SK-N-SH (cell line): ENCODE measurements at regions not wholly inside any gene's neighbourhood (a gene's known extent, or its start where the extent isn't known, plus 50 kb on each side); places are given as distances from the start of the nearest gene placed in this dataset.

Experiments used
- CTCF ChIA-PET: fragments of 300-600, 350-600 bp; formaldehyde crosslinking; extraction: SDS; loops from one replicate; lab custom pipeline; 2021; lab: Yijun Ruan, JAX
- POLR2A ChIA-PET: fragments of 350-600 bp; sonication (Branson Sonifier 250); formaldehyde crosslinking; extraction: SDS; loops from one replicate; lab custom pipeline; 2020; ENCODE audit warnings: antibody characterized with exemption, inconsistent platforms; lab: Yijun Ruan, JAX
- DNase-seq: peaks from one replicate; pipeline ENCODE4 v3.0.0; 2012
- H2AFZ ChIP-seq: fragments of 200-600 bp; sonication (generic); 2 replicates; pipeline ENCODE4 v1.8.1; 2016; ENCODE audit warnings: antibody characterized with exemption, mild to moderate bottlenecking, low read depth
- H3F3A ChIP-seq: fragments of 200-600 bp; sonication (generic); replicated peaks from 2 replicates; pipeline ENCODE3; 2016; ENCODE audit warnings: antibody characterized with exemption, mild to moderate bottlenecking; ENCODE audit not compliant: insufficient read depth
- H3K27ac ChIP-seq, 2 experiments: fragments of 200-500 bp in 1 of 2; fragments of 200-600 bp in 1 of 2; sonication (Bioruptor generic) in 1 of 2; sonication (generic), shearing (Covaris generic) in 1 of 2; 2 replicates each; pipeline versions ENCODE4 v1.5.1 to v1.6.1; 2014 to 2016; ENCODE audit warnings: low read depth in 2 of 2, inconsistent platforms in 1 of 2, low read length in 1 of 2, mild to moderate bottlenecking in 1 of 2, mixed read lengths in 1 of 2
- H3K27me3 ChIP-seq: fragments of 200-600 bp; sonication (generic), shearing (Covaris generic); 2 replicates; pipeline ENCODE4 v1.6.1; 2016; ENCODE audit warnings: mixed run types; ENCODE audit not compliant: insufficient read depth
- H3K36me3 ChIP-seq, 2 experiments: fragments of 200-500 bp in 1 of 2; fragments of 200-600 bp in 1 of 2; sonication (Bioruptor generic) in 1 of 2; sonication (generic) in 1 of 2; replicated peaks in 1 of 2; 2 replicates each; pipeline versions ENCODE3 to v1.5.1; 2014 to 2016; ENCODE audit warnings: low read length in 1 of 2, mild to moderate bottlenecking in 1 of 2; ENCODE audit not compliant: insufficient read depth in 2 of 2, control insufficient read depth in 1 of 2
- H3K4me1 ChIP-seq, 2 experiments: fragments of 200-500 bp in 1 of 2; fragments of 200-600 bp in 1 of 2; sonication (Bioruptor generic) in 1 of 2; sonication (generic), shearing (Covaris generic) in 1 of 2; 2 replicates each; pipeline versions ENCODE4 v1.5.1 to v1.6.1; 2014 to 2016; ENCODE audit warnings: low read depth in 1 of 2, low read length in 1 of 2, mixed run types in 1 of 2; ENCODE audit not compliant: insufficient read depth in 2 of 2, control insufficient read depth in 1 of 2
- H3K4me2 ChIP-seq: fragments of 200-600 bp; sonication (generic), shearing (Covaris generic); 2 replicates; pipeline ENCODE4 v1.6.1; 2017; ENCODE audit warnings: mixed run types
- H3K4me3 ChIP-seq, 2 experiments: fragments of 200-500 bp in 1 of 2; fragments of 200-600 bp in 1 of 2; sonication (Bioruptor generic) in 1 of 2; sonication (generic), shearing (Covaris generic) in 1 of 2; 2 replicates each; pipeline versions ENCODE4 v1.5.1 to v1.8.1; 2014 to 2016; ENCODE audit warnings: low read depth in 2 of 2, inconsistent platforms in 1 of 2, low read length in 1 of 2, mild to moderate bottlenecking in 1 of 2, mixed read lengths in 1 of 2, moderate library complexity in 1 of 2
- H3K79me2 ChIP-seq: fragments of 200-600 bp; sonication (generic); 2 replicates; pipeline ENCODE4 v1.8.1; 2017; ENCODE audit warnings: mild to moderate bottlenecking; ENCODE audit not compliant: insufficient read depth
- H3K9ac ChIP-seq: fragments of 200-600 bp; sonication (generic); 2 replicates; pipeline ENCODE4 v1.6.1; 2017; ENCODE audit warnings: mixed run types
- H3K9me2 ChIP-seq: fragments of 200-600 bp; sonication (generic); 2 replicates; pipeline ENCODE4 v1.6.1; 2017; ENCODE audit warnings: mixed run types
- H3K9me3 ChIP-seq: fragments of 200-600 bp; sonication (generic); 2 replicates; pipeline ENCODE4 v1.6.1; 2017; ENCODE audit warnings: mixed run types, mild to moderate bottlenecking, moderate library complexity
- H4K20me1 ChIP-seq: fragments of 200-600 bp; sonication (generic); 2 replicates; pipeline ENCODE4 v1.6.1; 2017; ENCODE audit warnings: mild to moderate bottlenecking, mixed run types; ENCODE audit not compliant: insufficient read depth
- EZH2phosphoT487 ChIP-seq: fragments of 200-600 bp; sonication (generic); IDR thresholded peaks from 2 replicates; pipeline ENCODE4 v1.6.1; 2017; ENCODE audit warnings: low read depth, mixed run types, mild to moderate bottlenecking, antibody characterized with exemption, moderate library complexity, borderline replicate concordance
- FOSL2 ChIP-seq: IDR thresholded peaks from 2 replicates; pipeline ENCODE4 v1.4.0; 2012; ENCODE audit warnings: low read depth, mild to moderate bottlenecking, moderate library complexity, borderline replicate concordance
- FOXJ3 ChIP-seq: sonication (generic); formaldehyde crosslinking; IDR thresholded peaks from 2 replicates; pipeline ENCODE4 v1.5.1; 2020; ENCODE audit warnings: mild to moderate bottlenecking, missing genetic modification reagents
- FOXM1 ChIP-seq: IDR thresholded peaks from 2 replicates; pipeline ENCODE4 v1.4.0; 2012; ENCODE audit warnings: low read depth, mild to moderate bottlenecking
- GABPA ChIP-seq: IDR thresholded peaks from 2 replicates; pipeline ENCODE4 v1.4.0; 2012; ENCODE audit warnings: low read depth, mild to moderate bottlenecking
- GATA2 ChIP-seq: sonication (generic); formaldehyde crosslinking; IDR thresholded peaks from 2 replicates; pipeline ENCODE4 v1.5.0; 2020; ENCODE audit warnings: mild to moderate bottlenecking, missing genetic modification reagents
- JUND ChIP-seq: IDR thresholded peaks from 2 replicates; pipeline ENCODE4 v1.4.0; 2012
- MXI1 ChIP-seq: IDR thresholded peaks from 2 replicates; pipeline ENCODE4 v1.6.1; 2012; ENCODE audit warnings: mild to moderate bottlenecking, low read depth, low read length, improper control_type of control experiment
- NFIC ChIP-seq: IDR thresholded peaks from 2 replicates; pipeline ENCODE4 v1.4.0; 2012; ENCODE audit warnings: borderline replicate concordance
- POLR2AphosphoS5 ChIP-seq: IDR thresholded peaks from 2 replicates; pipeline ENCODE4 v1.6.1; 2012; ENCODE audit warnings: low read depth, low read length
- RAD21 ChIP-seq: IDR thresholded peaks from 2 replicates; pipeline ENCODE4 v1.6.1; 2012; ENCODE audit warnings: mild to moderate bottlenecking, low read length
- SIN3A ChIP-seq: IDR thresholded peaks from 2 replicates; pipeline ENCODE4 v1.6.1; 2012; ENCODE audit warnings: low read depth, mild to moderate bottlenecking, low read length, moderate library complexity, borderline replicate concordance
- TAF1 ChIP-seq: IDR thresholded peaks from 2 replicates; pipeline ENCODE4 v1.6.1; 2012; ENCODE audit warnings: low read depth, mild to moderate bottlenecking, low read length, moderate library complexity, borderline replicate concordance
- TCF12 ChIP-seq: IDR thresholded peaks from 2 replicates; pipeline ENCODE4 v1.4.0; 2012
- YY1 ChIP-seq: IDR thresholded peaks from 2 replicates; pipeline ENCODE4 v1.4.0; 2012; ENCODE audit warnings: low read depth, mild to moderate bottlenecking
- WGBS: methylation state at CpG from one replicate; pipeline ENCODE4 v1.1.6; 2017; ENCODE audit warnings: low lambda C conversion rate; 5-methylcytosine and 5-hydroxymethylcytosine counted together
- TF ChIP-seq, protein P1 (sequence below): fragments of 200-600 bp; sonication (generic); IDR thresholded peaks from 2 replicates; pipeline ENCODE4 v1.6.1; 2017; ENCODE audit warnings: antibody characterized with exemption, mild to moderate bottlenecking, moderate library complexity
- TF ChIP-seq, protein P2 (sequence below): IDR thresholded peaks from 2 replicates; pipeline ENCODE4 v1.6.1; 2012; ENCODE audit warnings: mild to moderate bottlenecking, low read depth, low read length, moderate library complexity

DNA sequence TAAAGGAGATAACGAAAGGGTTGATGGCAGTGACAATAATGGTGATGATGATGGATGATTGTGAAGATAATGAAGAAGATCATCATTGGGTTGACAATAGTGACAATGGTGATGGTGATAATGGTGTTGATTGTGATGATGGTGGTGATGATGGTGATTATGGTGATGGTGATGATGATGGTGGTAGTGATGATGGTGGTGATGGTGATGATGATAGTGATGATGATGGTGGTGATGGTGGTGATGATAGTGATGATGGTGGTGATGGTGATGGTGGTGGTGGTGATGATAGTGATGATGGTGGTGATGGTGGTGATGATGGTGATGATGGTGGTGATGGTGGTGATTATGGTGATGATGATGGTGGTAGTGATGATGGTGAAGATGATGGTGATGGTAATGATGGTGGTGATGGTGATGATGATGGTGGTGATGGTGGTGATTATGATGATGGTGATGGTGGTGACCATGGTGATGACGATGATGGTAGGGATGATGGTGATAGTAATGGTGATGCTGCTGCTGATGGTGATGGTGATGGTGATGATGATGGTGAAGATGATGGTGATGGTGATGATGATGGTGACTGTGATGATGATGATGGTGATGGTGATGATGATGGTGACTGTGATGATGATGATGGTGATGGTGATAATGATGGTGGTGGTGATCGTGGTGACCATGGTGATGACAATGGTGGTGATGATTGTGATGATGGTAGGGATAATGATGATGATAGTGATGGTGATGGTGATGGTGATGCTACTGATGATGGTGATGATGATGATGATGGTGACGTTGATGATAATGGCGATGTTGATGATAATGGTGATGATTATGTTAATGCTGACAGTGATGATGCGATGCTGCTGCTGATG, 61.6 kb upstream of the NKX1-1 start:
- Histone ChIP-seq H3K9ac (no peak overlapping the region), H3K4me1 (no peaks in the 10 kb centered on the region; a peak in 1 of 4 replicates), H3K79me2 (no peaks in the 10 kb centered on the region), H2AFZ (no peak overlapping the region), H3K36me3 (no peaks in the 10 kb centered on the region), H3K27ac (no peak overlapping the region), H3K4me2 (no peak overlapping the region), H3K9me2 (no peaks in the 10 kb centered on the region), H3F3A (no peaks in the 10 kb centered on the region), H3K4me3 (no peak overlapping the region), H3K27me3 (peaks cover 41% of the 10 kb centered on the region), H4K20me1 (no peaks in the 10 kb centered on the region), H3K9me3 (no peaks in the 10 kb centered on the region)
- DNase-seq, result no peak
- no peak for TF ChIP-seq GATA2 (CRISPR knock-in tag)
- TF ChIP-seq, protein P1, sequence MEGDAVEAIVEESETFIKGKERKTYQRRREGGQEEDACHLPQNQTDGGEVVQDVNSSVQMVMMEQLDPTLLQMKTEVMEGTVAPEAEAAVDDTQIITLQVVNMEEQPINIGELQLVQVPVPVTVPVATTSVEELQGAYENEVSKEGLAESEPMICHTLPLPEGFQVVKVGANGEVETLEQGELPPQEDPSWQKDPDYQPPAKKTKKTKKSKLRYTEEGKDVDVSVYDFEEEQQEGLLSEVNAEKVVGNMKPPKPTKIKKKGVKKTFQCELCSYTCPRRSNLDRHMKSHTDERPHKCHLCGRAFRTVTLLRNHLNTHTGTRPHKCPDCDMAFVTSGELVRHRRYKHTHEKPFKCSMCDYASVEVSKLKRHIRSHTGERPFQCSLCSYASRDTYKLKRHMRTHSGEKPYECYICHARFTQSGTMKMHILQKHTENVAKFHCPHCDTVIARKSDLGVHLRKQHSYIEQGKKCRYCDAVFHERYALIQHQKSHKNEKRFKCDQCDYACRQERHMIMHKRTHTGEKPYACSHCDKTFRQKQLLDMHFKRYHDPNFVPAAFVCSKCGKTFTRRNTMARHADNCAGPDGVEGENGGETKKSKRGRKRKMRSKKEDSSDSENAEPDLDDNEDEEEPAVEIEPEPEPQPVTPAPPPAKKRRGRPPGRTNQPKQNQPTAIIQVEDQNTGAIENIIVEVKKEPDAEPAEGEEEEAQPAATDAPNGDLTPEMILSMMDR, result no peak
- TF ChIP-seq RAD21, result no peak
- TF ChIP-seq, protein P2, sequence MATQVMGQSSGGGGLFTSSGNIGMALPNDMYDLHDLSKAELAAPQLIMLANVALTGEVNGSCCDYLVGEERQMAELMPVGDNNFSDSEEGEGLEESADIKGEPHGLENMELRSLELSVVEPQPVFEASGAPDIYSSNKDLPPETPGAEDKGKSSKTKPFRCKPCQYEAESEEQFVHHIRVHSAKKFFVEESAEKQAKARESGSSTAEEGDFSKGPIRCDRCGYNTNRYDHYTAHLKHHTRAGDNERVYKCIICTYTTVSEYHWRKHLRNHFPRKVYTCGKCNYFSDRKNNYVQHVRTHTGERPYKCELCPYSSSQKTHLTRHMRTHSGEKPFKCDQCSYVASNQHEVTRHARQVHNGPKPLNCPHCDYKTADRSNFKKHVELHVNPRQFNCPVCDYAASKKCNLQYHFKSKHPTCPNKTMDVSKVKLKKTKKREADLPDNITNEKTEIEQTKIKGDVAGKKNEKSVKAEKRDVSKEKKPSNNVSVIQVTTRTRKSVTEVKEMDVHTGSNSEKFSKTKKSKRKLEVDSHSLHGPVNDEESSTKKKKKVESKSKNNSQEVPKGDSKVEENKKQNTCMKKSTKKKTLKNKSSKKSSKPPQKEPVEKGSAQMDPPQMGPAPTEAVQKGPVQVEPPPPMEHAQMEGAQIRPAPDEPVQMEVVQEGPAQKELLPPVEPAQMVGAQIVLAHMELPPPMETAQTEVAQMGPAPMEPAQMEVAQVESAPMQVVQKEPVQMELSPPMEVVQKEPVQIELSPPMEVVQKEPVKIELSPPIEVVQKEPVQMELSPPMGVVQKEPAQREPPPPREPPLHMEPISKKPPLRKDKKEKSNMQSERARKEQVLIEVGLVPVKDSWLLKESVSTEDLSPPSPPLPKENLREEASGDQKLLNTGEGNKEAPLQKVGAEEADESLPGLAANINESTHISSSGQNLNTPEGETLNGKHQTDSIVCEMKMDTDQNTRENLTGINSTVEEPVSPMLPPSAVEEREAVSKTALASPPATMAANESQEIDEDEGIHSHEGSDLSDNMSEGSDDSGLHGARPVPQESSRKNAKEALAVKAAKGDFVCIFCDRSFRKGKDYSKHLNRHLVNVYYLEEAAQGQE, result no peak
- no peak for TF ChIP-seq TAF1
- no peak for TF ChIP-seq EZH2phosphoT487
- no peak for TF ChIP-seq JUND
- TF ChIP-seq MXI1, result no peak
- TF ChIP-seq FOXJ3, result no peak
- POLR2A ChIA-PET, result no interaction called here
- 60% methylated on average over 6 of the region's 6 CpGs for WGBS
- CTCF ChIA-PET, result no interaction called here

DNA sequence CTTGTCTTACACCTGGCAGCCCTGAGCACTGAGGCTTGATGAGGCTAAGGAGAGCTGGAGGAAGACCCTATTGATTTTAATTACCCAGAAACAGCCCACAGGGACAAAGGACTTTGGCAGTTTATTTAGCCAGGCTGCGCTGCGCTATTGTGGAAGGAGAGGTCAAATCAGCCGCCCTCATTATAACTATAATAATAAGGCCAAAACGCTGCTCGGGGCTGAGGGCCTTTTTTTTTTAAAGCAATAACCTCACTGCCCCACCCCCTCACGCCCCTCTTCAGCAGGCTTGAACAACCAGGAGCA, 60.6 kb upstream of the NKX1-1 start:
- POLR2A ChIA-PET, result no interaction called here
- CTCF ChIA-PET, result no interaction called here
- Histone ChIP-seq H3K4me3 (no peak overlapping the region), H4K20me1 (no peaks in the 10 kb centered on the region), H3K79me2 (no peaks in the 10 kb centered on the region), H3K4me2 (no peak overlapping the region), H3K27ac (no peak overlapping the region), H3K9ac (no peak overlapping the region), H3K27me3 (peaks cover 41% of the 10 kb centered on the region), H2AFZ (no peak overlapping the region), H3K9me2 (no peaks in the 10 kb centered on the region), H3K4me1 (no peaks in the 10 kb centered on the region; a peak in 1 of 4 replicates), H3K9me3 (no peaks in the 10 kb centered on the region), H3F3A (no peaks in the 10 kb centered on the region), H3K36me3 (no peaks in the 10 kb centered on the region)
- DNase-seq, result no peak
- 54% methylated on average over 6 of the region's 6 CpGs for WGBS
- TF ChIP-seq SIN3A (no peak), FOXM1 (no peak), TCF12 (no peak), GABPA (no peak), FOSL2 (no peak), POLR2AphosphoS5 (no peak), NFIC (no peak), YY1 (no peak)
- TF ChIP-seq, protein P2, result no peak
